ENCODE measurements at regions not wholly inside any gene's neighbourhood (a gene's known extent, or its start where the extent isn't known, plus 50 kb on each side); places are given as distances from the start of the nearest gene placed in this dataset.

DNA sequence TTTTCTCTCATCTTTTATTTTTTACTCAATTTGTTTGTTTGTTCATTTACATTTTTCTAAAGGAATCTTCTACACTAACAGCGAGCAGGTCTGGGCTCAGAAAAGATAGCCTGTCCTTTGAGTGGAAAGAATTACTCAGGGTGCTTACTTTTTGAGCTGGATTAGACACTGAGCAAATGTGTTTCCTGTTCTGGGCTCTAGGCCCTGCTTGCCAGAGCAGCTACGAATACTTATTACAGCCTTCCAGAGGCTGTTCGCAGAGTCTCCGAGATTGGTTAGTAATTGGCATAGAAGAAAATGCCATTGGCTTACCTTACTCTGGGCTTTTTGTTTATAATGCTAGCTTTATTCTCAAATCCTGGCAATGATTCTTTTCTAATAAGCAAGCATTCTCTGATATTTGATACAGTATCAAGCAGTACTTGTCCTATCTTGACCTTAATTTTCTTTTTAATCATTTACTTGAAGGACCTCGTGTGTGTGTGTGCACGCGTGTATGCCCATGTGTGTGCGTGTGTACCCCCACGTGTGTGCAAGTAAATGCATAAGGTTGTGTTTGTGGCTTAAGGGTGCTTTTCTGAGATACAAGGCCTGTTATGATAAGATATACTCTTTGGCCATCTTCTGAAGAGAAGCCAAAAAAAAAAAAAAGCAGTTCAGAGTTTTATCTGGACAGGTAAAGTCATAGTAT, 76.2 kb upstream of the GRXCR1 start:
- Histone ChIP-seq H4K20me1 (ENCODE audit: insufficient read depth, low read length) (no peaks in the 10 kb centered on the region), H3K23ac (ENCODE audit: low read depth, low read length) (no peak overlapping the region), H2BK20ac (ENCODE audit: low read depth, low read length) (no peak overlapping the region), H3K4me1 (ENCODE audit: control insufficient read depth, insufficient read depth, low read length) (no peaks in the 10 kb centered on the region), H3K4ac (ENCODE audit: low read depth, low read length) (no peak overlapping the region), H3K4me3 (ENCODE audit: insufficient read depth, low read depth, low read length) (no peak overlapping the region), H3K14ac (replicated peaks; ENCODE audit: low read depth, low read length) (no peak overlapping the region), H3K36me3 (ENCODE audit: control insufficient read depth, insufficient read depth, low read length) (no peaks in the 10 kb centered on the region), H3K79me1 (ENCODE audit: low read depth in 1 of 2, low read length in 2 of 2) (no peaks in the 10 kb centered on the region), H3K27me3 (ENCODE audit: control insufficient read depth, insufficient read depth, low read length) (no peaks in the 10 kb centered on the region), H3K9me1 (ENCODE audit: insufficient read depth, low read length) (no peaks in the 10 kb centered on the region), H3K56ac (ENCODE audit: extremely low read depth, insufficient read depth, low read length) (no peak overlapping the region), H2AFZ (replicated peaks; ENCODE audit: low read length, poor library complexity) (no peak overlapping the region), H2AK9ac (replicated peaks; ENCODE audit: low read depth, low read length, poor library complexity) (no peak overlapping the region), H2BK5ac (ENCODE audit: low read depth, low read length, poor library complexity, severe bottlenecking) (no peak overlapping the region), H3K9ac (ENCODE audit: low read depth, low read length) (no peak overlapping the region), H2AK5ac (ENCODE audit: low read depth, low read length) (no peak overlapping the region), H3K27ac (ENCODE audit: insufficient read depth, low read length) (no peak overlapping the region), H3K9me3 (ENCODE audit: control insufficient read depth, insufficient read depth, low read length) (peaks cover 5% of the 10 kb centered on the region; the same call in 1 of the 2 replicates), H4K5ac (ENCODE audit: low read depth, low read length) (no peak overlapping the region), H2BK120ac (ENCODE audit: low read depth, low read length) (no peak overlapping the region), H4K8ac (ENCODE audit: low read depth in 2 of 2, low read length in 2 of 2) (no peak overlapping the region), H3K4me2 (ENCODE audit: low read depth, low read length) (no peak overlapping the region), H4K91ac (ENCODE audit: insufficient read depth, low read depth, low read length) (no peak overlapping the region), H3K18ac (ENCODE audit: low read depth, low read length) (no peak overlapping the region), H2BK15ac (ENCODE audit: low read depth, low read length) (no peak overlapping the region)
- dilution Hi-C loops (cut with HindIII; ENCODE audit: low sequenced_read_pairs, unreplicated experiment) (no loop called here), intact Hi-C loops (cut with micrococcal nuclease) (no loop called here), in situ Hi-C loops (cut with MboI; ENCODE audit: low sequenced_read_pairs) (no loop called here)
- ATAC-seq (ENCODE audit: low read depth) (no peak), DNase-seq (no peak)
- no peak for TF ChIP-seq RFX5 (IDR thresholded peaks at IDR 0.05; ENCODE audit: low read depth, low read length)
- no peak for TF ChIP-seq USF2 (IDR thresholded peaks at IDR 0.05; ENCODE audit: low read depth, low read length)
- no peak for TF ChIP-seq POLR2A (IDR thresholded peaks at IDR 0.05; ENCODE audit: low read depth, low read length)
- no peak for TF ChIP-seq MAZ (IDR thresholded peaks at IDR 0.05; ENCODE audit: borderline replicate concordance, low read depth, low read length)
- TF ChIP-seq, protein P1, sequence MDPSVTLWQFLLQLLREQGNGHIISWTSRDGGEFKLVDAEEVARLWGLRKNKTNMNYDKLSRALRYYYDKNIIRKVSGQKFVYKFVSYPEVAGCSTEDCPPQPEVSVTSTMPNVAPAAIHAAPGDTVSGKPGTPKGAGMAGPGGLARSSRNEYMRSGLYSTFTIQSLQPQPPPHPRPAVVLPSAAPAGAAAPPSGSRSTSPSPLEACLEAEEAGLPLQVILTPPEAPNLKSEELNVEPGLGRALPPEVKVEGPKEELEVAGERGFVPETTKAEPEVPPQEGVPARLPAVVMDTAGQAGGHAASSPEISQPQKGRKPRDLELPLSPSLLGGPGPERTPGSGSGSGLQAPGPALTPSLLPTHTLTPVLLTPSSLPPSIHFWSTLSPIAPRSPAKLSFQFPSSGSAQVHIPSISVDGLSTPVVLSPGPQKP (IDR thresholded peaks at IDR 0.05; ENCODE audit: borderline replicate concordance, low read depth, low read length), result no peak
- TF ChIP-seq BHLHE40 (IDR thresholded peaks at IDR 0.05; ENCODE audit: low read depth, low read length), result no peak
- TF ChIP-seq MXI1 (IDR thresholded peaks at IDR 0.05; ENCODE audit: borderline replicate concordance, low read depth, low read length), result no peak
- no peak for TF ChIP-seq CHD1 (IDR thresholded peaks at IDR 0.05; ENCODE audit: low read depth, low read length)
- no peak for TF ChIP-seq SMC3 (IDR thresholded peaks at IDR 0.05; ENCODE audit: low read depth, low read length)
- no peak for TF ChIP-seq MAFK (IDR thresholded peaks at IDR 0.05; ENCODE audit: low read depth, low read length)
- TF ChIP-seq, protein P2, sequence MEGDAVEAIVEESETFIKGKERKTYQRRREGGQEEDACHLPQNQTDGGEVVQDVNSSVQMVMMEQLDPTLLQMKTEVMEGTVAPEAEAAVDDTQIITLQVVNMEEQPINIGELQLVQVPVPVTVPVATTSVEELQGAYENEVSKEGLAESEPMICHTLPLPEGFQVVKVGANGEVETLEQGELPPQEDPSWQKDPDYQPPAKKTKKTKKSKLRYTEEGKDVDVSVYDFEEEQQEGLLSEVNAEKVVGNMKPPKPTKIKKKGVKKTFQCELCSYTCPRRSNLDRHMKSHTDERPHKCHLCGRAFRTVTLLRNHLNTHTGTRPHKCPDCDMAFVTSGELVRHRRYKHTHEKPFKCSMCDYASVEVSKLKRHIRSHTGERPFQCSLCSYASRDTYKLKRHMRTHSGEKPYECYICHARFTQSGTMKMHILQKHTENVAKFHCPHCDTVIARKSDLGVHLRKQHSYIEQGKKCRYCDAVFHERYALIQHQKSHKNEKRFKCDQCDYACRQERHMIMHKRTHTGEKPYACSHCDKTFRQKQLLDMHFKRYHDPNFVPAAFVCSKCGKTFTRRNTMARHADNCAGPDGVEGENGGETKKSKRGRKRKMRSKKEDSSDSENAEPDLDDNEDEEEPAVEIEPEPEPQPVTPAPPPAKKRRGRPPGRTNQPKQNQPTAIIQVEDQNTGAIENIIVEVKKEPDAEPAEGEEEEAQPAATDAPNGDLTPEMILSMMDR (conservative IDR thresholded peaks at IDR 0.05; ENCODE audit: low read depth, low read length), result no peak
- TF ChIP-seq NFE2L2 (IDR thresholded peaks at IDR 0.05; ENCODE audit: low read depth, low read length), result no peak
- TF ChIP-seq CEBPB (IDR thresholded peaks at IDR 0.05; ENCODE audit: low read depth, low read length), result no peak
- TF ChIP-seq RCOR1 (IDR thresholded peaks at IDR 0.05; ENCODE audit: insufficient replicate concordance, low read length), result no peak
- no peak for TF ChIP-seq RAD21 (IDR thresholded peaks at IDR 0.05; ENCODE audit: low read length)
- CTCF ChIA-PET, result no interaction called here
- no TSS peak for BruUV-seq (replicated peaks)
- WGBS, 2 experiments (ENCODE audit: extremely low coverage in 2 of 2, insufficient read length in 1 of 2), result no CpG with 5 or more reads among the region's 9 CpGs
- POLR2A ChIA-PET (ENCODE audit: unreplicated experiment), result no interaction called here

Data from IMR-90 (cell line).